GM23338 (cell line): ENCODE measurements at regions not wholly inside any gene's neighbourhood (a gene's known extent, or its start where the extent isn't known, plus 50 kb on each side); places are given as distances from the start of the nearest gene placed in this dataset.

ENCODE experiments used
- ATAC-seq: fragments of 200-7000 bp; cut with Tn5 transposase; 3 replicates; pipeline ENCODE4 v1.9.1; 2020
- DNase-seq: peaks from one replicate; pipeline ENCODE4 v3.0.0-alpha.2; 2015; ENCODE audit warnings: low spot score
- H2AFZ ChIP-seq: fragments of 200-600 bp; sonication (generic); 2 replicates; pipeline ENCODE4 v1.8.0; 2016; ENCODE audit warnings: antibody characterized with exemption, mild to moderate bottlenecking, moderate library complexity
- H3F3A ChIP-seq: fragments of 200-600 bp; sonication (generic); replicated peaks from 2 replicates; pipeline ENCODE4 v1.8.0; 2017; ENCODE audit warnings: antibody characterized with exemption, mixed run types, low read depth
- H3K27ac ChIP-seq: fragments of 200-600 bp; sonication (generic); 2 replicates; pipeline ENCODE4 v1.6.1; 2016; ENCODE audit warnings: low read depth
- H3K27me3 ChIP-seq: fragments of 200-600 bp; sonication (generic); 2 replicates; pipeline ENCODE4 v1.8.0; 2016; ENCODE audit warnings: mild to moderate bottlenecking, mixed run types, moderate library complexity; ENCODE audit not compliant: insufficient read depth
- H3K36me3 ChIP-seq: fragments of 200-600 bp; sonication (generic); 2 replicates; pipeline ENCODE4 v1.8.0; 2016; ENCODE audit warnings: mild to moderate bottlenecking; ENCODE audit not compliant: insufficient read depth
- H3K4me1 ChIP-seq: fragments of 200-600 bp; sonication (generic); 2 replicates; pipeline ENCODE4 v1.8.0; 2016; ENCODE audit warnings: mild to moderate bottlenecking, moderate library complexity; ENCODE audit not compliant: insufficient read depth
- H3K4me2 ChIP-seq: fragments of 200-600 bp; sonication (generic); 2 replicates; pipeline ENCODE4 v1.7.1; 2017; ENCODE audit warnings: mixed run types
- H3K4me3 ChIP-seq: fragments of 200-600 bp; sonication (generic); 2 replicates; pipeline ENCODE4 v1.6.1; 2016; ENCODE audit warnings: mixed run types
- H3K79me2 ChIP-seq: fragments of 200-600 bp; sonication (generic); replicated peaks from 2 replicates; pipeline ENCODE4 v1.8.0; 2017; ENCODE audit warnings: mild to moderate bottlenecking; ENCODE audit not compliant: insufficient read depth
- H3K9me2 ChIP-seq: fragments of 200-600 bp; sonication (generic); 2 replicates; pipeline ENCODE4 v1.8.0; 2017; ENCODE audit not compliant: insufficient read depth
- H4K20me1 ChIP-seq: fragments of 200-600 bp; sonication (generic); replicated peaks from 2 replicates; pipeline ENCODE4 v1.8.0; 2017; ENCODE audit warnings: mild to moderate bottlenecking; ENCODE audit not compliant: insufficient read depth
- H3K27ac Mint-ChIP-seq: 2 replicates; pipeline ENCODE4 v1.8.0; 2020; ENCODE audit warnings: inconsistent platforms, mild to moderate bottlenecking, moderate library complexity, mixed read lengths
- H3K27me3 Mint-ChIP-seq: 3 replicates; pipeline ENCODE4 v1.8.0; 2022; ENCODE audit warnings: low read depth, mild to moderate bottlenecking, moderate library complexity, mixed read lengths, inconsistent platforms; ENCODE audit not compliant: insufficient read depth, poor library complexity
- H3K36me3 Mint-ChIP-seq: 3 replicates; pipeline ENCODE4 v1.8.0; 2021; ENCODE audit warnings: low read depth, mild to moderate bottlenecking, inconsistent platforms, moderate library complexity, mixed read lengths
- H3K4me1 Mint-ChIP-seq: 3 replicates; pipeline ENCODE4 v1.8.0; 2020; ENCODE audit warnings: mild to moderate bottlenecking, inconsistent platforms, mixed read lengths
- H3K4me3 Mint-ChIP-seq: 3 replicates; pipeline ENCODE4 v1.8.0; 2021; ENCODE audit warnings: moderate library complexity, mild to moderate bottlenecking, inconsistent platforms, mixed read lengths
- H3K9me3 Mint-ChIP-seq: 3 replicates; pipeline ENCODE4 v1.8.0; 2020; ENCODE audit warnings: moderate library complexity, mild to moderate bottlenecking, inconsistent platforms, mixed read lengths
- EZH2phosphoT487 ChIP-seq: fragments of 200-600 bp; sonication (generic); IDR thresholded peaks from one replicate; pipeline ENCODE4 v1.8.1; 2018; ENCODE audit warnings: antibody characterized with exemption; ENCODE audit not compliant: unreplicated experiment
- JUNB ChIP-seq: IDR thresholded peaks from one replicate; pipeline ENCODE4 v1.6.1; 2016; ENCODE audit warnings: antibody characterized with exemption; ENCODE audit not compliant: unreplicated experiment
- NANOG ChIP-seq: IDR thresholded peaks from 2 replicates; pipeline ENCODE4 v1.6.1; 2016; ENCODE audit warnings: antibody characterized with exemption, borderline replicate concordance
- REST ChIP-seq: IDR thresholded peaks from one replicate; pipeline ENCODE4 v1.6.1; 2018; ENCODE audit warnings: antibody characterized with exemption; ENCODE audit not compliant: unreplicated experiment
- STAT1 ChIP-seq: IDR thresholded peaks from one replicate; pipeline ENCODE4 v1.6.1; 2016; ENCODE audit warnings: antibody characterized with exemption; ENCODE audit not compliant: unreplicated experiment
- ZNF114 ChIP-seq: fragments of 250-450 bp; sonication (Bioruptor Pico); IDR thresholded peaks from 2 replicates; pipeline ENCODE4 v1.5.0; 2020; ENCODE audit warnings: mild to moderate bottlenecking, moderate library complexity
- ZNF331 ChIP-seq: fragments of 250-450 bp; sonication (Bioruptor Pico); IDR thresholded peaks from 2 replicates; pipeline ENCODE4 v1.5.0; 2020; ENCODE audit warnings: low read depth, mild to moderate bottlenecking, moderate library complexity

DNA sequence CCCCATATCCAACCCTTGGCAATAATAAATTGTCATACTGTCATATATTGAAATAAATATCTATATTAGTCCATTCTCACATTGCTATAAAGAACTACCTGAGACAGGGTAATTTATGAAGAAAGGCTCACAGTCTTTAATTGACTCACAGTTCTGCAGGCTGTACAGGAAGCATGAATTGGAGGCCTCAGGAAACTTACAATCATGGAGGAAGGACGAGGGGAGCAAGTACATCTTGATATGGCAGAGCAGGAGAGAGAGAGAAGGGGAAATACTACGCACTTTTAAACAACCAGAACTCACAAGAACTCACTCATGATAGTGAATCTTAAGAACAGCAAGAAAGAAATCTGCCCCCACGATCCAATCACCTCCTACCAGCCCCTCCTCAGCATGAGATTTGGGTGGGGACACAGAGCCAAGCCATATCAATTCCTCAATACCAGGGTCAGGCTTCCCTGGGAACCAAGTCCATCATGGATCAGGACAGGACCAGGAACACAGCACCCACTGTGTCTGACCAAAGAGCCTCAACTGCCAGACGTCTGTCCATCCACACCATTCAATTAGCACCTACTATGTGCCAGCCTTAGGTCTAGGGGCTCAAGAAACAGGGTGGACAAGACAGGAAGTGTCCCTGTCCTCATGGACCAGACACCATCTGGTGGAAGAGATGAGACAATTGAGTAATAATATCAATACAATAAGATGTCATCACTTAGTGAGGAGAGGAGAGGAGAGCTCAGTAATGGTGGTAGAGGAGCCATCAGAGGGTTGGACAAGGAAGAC lies 56.9 kb upstream of the TOP3B start:
- TF ChIP-seq ZNF331 (CRISPR knock-in tag) = no peak
- TF ChIP-seq JUNB = no peak
- TF ChIP-seq REST = no peak
- TF ChIP-seq ZNF114 (CRISPR knock-in tag) = no peak
- Histone ChIP-seq H3F3A (no peaks in the 10 kb centered on the region), H4K20me1 (no peaks in the 10 kb centered on the region), H2AFZ (no peak overlapping the region), H3K4me3 (no peak overlapping the region), H3K4me1 (no peaks in the 10 kb centered on the region), H3K79me2 (no peaks in the 10 kb centered on the region), H3K27me3 (peaks cover 100% of the 10 kb centered on the region), H3K9me2 (no peaks in the 10 kb centered on the region), H3K36me3 (no peaks in the 10 kb centered on the region), H3K27ac (no peak overlapping the region), H3K4me2 (no peak overlapping the region)
- no peak for DNase-seq
- H3K4me3 Mint-ChIP-seq = no peak overlapping the region
- H3K4me1 Mint-ChIP-seq = peaks cover 4% of the 10 kb centered on the region; the same call in 1 of the 3 replicates
- H3K9me3 Mint-ChIP-seq = no peaks in the 10 kb centered on the region
- no peak for ATAC-seq
- peaks cover 85% of the 10 kb centered on the region for H3K27me3 Mint-ChIP-seq
- H3K36me3 Mint-ChIP-seq = no peaks in the 10 kb centered on the region
- no peak overlapping the region for H3K27ac Mint-ChIP-seq

- ATAC-seq (no peak), DNase-seq (no peak)
- Mint-ChIP-seq H3K4me3 (no peak overlapping the region), H3K36me3 (no peaks in the 10 kb centered on the region; the same call in 2 of the 3 replicates), H3K9me3 (no peaks in the 10 kb centered on the region), H3K27ac (no peak overlapping the region), H3K27me3 (peaks cover 87% of the 10 kb centered on the region), H3K4me1 (peaks cover 4% of the 10 kb centered on the region; the same call in 1 of the 3 replicates)
- Histone ChIP-seq H3K27me3 (peaks cover 100% of the 10 kb centered on the region), H3K27ac (no peak overlapping the region), H3K4me3 (no peak overlapping the region), H2AFZ (no peak overlapping the region), H3K4me2 (no peak overlapping the region), H3F3A (no peaks in the 10 kb centered on the region), H3K36me3 (no peaks in the 10 kb centered on the region), H3K9me2 (no peaks in the 10 kb centered on the region), H3K4me1 (no peaks in the 10 kb centered on the region), H4K20me1 (no peaks in the 10 kb centered on the region), H3K79me2 (no peaks in the 10 kb centered on the region)
- no peak for TF ChIP-seq STAT1
- TF ChIP-seq EZH2phosphoT487 = no peak
- no peak for TF ChIP-seq REST
- TF ChIP-seq ZNF114 (CRISPR knock-in tag) = no peak
- no peak for TF ChIP-seq JUNB
- TF ChIP-seq NANOG = no peak
Observed at GRCh38 chr22:22038178-22038880, 55.7 kb upstream of the TOP3B start.
